GM13977 (cell line): ENCODE measurements at regions not wholly inside any gene's neighbourhood (a gene's known extent, or its start where the extent isn't known, plus 50 kb on each side); places are given as distances from the start of the nearest gene placed in this dataset.

Experiments used
- DNase-seq: peaks from one replicate; pipeline ENCODE4 v3.0.0; 2012; ENCODE audit warnings: low spot score
- in situ Hi-C: fragments of 300-500 bp; cut with MboI; formaldehyde crosslinking; loops from one replicate; pipeline ENCODE4 v1.12.0; 2022; ENCODE audit warnings: low sequenced_read_pairs, low pct_unique_long_range_greater_than_20kb, mixed read lengths, inconsistent platforms; ENCODE audit not compliant: unreplicated experiment
- TF ChIP-seq, protein P1 (sequence below): IDR thresholded peaks from 2 replicates; pipeline ENCODE4 v1.5.1; 2012; ENCODE audit warnings: mild to moderate bottlenecking, control low read depth; ENCODE audit not compliant: insufficient read depth; ENCODE audit errors: extremely low read depth, missing control alignments

DNA sequence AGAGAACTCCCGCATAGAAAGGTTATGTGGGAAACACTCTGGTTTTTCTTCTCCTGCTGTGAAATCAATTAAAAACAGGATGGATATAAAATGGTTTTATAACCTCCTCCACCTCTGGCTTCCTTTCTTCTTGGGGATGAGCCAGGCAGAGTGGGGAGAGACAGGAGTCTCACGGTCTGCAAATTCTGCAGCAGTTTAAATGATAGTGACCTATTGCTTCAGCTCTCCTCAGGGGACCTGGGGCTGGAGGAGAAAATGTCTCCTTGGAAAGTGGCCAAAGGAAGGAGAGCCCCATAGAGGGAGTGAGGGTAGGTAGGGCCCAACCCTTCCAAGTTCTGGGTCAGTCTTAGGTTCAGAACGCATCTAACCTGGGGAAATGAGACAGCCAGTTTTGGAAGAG is 118.8 kb downstream of the MTX3 start:
- TF ChIP-seq, protein P1, sequence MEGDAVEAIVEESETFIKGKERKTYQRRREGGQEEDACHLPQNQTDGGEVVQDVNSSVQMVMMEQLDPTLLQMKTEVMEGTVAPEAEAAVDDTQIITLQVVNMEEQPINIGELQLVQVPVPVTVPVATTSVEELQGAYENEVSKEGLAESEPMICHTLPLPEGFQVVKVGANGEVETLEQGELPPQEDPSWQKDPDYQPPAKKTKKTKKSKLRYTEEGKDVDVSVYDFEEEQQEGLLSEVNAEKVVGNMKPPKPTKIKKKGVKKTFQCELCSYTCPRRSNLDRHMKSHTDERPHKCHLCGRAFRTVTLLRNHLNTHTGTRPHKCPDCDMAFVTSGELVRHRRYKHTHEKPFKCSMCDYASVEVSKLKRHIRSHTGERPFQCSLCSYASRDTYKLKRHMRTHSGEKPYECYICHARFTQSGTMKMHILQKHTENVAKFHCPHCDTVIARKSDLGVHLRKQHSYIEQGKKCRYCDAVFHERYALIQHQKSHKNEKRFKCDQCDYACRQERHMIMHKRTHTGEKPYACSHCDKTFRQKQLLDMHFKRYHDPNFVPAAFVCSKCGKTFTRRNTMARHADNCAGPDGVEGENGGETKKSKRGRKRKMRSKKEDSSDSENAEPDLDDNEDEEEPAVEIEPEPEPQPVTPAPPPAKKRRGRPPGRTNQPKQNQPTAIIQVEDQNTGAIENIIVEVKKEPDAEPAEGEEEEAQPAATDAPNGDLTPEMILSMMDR: no peak
- in situ Hi-C loops: loop anchor here (10.0 kb wide), 1 partner anchor 213 kb away; no protein-coding TSS in a partner anchor
- no peak for DNase-seq

DNA sequence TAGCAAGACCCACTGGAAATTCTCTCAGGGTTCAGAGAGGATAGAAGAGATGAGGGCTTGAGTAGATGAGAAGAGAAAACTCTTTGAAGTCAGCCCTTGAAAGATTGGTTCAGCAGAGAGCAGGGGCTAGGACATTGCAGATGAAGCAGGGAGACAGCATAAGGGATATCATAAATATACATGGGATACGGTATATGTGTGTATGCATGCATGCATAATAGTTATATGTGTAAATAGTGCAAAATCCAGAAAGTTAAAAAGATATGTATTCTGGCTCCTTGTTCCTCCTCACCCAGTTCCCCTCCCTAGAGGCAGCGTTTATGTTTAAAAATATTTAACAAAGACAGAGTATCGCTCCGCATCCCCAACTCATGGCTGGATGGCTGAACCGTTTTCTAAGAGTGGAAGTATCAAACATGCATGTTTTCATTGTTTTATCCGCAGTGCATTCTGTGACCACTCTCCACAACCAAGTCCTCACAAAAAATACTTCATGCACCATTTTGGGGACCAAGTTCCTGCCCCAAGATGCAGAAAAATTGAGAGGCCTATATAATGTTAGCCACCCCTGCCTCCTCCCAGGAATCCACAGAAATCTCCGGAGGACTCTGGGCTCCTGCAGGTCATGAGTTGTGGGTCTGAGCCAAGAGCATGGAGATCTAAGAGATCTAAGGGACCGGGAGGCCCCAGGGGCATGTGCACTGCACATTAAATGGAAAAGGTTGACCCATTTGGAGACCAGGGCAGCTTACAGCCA is 119.5 kb downstream of the MTX3 start:
- DNase-seq: no peak
- TF ChIP-seq, protein P1: no peak
- in situ Hi-C loops: loop anchor here (10.0 kb wide), 1 partner anchor 213 kb away; no protein-coding TSS in a partner anchor

DNA sequence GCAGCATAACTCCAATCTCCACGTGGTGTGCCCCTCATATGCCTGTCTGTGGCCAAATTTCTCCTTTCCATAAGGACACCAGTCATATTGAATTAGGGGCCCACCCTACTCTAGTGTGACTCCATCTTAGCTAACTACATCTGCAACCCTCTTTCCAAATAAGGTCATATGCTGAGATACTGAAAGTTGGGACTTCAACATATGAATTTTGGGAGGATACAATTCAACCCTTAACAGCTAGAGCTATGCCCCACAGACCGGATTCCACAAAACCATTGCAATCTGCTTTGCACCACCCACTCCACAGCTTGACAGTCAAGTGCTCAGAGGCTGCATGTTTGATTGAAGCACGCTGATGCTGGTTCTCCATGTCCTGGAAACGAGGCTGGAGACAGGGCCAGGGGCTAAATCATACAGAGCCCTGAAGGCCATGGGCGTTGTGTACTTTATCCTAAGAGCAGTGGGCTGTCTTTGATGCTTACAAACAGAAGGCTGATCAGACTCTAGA is 122.8 kb downstream of the MTX3 start:
- no peak for DNase-seq
- TF ChIP-seq, protein P1: no peak
- in situ Hi-C loops: no loop called here

DNA sequence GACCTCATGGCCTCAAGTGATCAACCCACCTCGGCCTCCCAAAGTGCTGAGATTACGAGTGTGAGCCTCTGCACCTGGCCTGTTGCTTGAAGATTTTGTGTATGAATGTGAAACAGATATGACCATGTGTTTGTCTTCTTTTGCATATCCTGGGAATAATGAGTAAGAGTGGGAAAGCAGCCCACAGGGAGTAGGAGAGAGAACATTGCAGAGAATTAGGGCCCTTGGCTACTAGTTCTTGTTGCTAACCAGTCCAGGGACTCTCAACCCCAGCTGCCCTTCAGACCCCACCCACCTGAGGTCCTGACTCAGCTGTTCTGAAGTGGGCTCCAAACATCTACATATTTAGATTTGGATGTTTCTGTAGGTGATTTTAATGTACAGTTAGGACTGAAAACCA is 125.5 kb downstream of the MTX3 start:
- in situ Hi-C loops: no loop called here
- DNase-seq: no peak
- TF ChIP-seq, protein P1: no peak

DNA sequence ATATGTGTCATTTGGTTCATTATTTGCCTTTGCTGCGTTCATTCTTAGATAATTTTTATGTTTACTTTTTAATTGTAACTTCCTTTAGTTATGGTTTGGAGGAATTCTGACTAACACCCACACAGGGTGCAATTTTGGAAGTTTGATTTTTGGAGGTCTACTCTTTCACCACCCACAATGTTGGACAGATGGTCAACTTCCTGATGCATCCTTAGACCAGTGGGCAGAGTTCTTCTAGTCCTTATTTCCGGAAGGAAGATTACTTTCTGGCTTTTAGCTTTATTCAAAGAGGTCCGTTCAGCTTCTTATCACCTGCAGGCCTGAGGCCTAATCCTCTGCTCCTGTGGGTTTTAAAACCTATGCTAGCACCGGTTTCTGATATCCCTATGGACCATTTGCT is 126.7 kb downstream of the MTX3 start:
- DNase-seq: no peak
- in situ Hi-C loops: no loop called here
- TF ChIP-seq, protein P1: no peak

DNA sequence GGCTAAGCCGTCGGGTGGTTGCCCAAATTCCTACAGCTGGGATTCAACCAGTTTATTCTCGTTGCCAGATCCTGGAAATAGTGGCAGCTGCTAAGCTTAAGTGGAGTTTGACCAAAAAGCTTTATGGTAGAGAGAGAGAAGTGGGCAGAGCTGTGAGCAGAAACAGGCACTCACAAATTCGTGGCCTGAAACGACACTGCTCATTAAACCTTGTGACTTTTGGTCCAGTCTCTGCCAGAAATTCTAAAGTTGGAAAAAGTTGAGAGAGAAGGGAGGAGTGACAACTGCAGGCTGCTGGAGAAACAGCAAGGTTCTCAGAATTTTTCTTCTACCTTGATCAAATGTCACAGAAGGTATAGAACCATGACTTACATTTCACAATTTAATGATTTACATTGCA is 131.5 kb downstream of the MTX3 start:
- in situ Hi-C loops: no loop called here
- no peak for DNase-seq

More for the DNA sequence above, 131.5 kb downstream of the MTX3 start:
- TF ChIP-seq, protein P1: no peak
